ENCODE measurements at regions not wholly inside any gene's neighbourhood (a gene's known extent, or its start where the extent isn't known, plus 50 kb on each side); places are given as distances from the start of the nearest gene placed in this dataset.

DNA sequence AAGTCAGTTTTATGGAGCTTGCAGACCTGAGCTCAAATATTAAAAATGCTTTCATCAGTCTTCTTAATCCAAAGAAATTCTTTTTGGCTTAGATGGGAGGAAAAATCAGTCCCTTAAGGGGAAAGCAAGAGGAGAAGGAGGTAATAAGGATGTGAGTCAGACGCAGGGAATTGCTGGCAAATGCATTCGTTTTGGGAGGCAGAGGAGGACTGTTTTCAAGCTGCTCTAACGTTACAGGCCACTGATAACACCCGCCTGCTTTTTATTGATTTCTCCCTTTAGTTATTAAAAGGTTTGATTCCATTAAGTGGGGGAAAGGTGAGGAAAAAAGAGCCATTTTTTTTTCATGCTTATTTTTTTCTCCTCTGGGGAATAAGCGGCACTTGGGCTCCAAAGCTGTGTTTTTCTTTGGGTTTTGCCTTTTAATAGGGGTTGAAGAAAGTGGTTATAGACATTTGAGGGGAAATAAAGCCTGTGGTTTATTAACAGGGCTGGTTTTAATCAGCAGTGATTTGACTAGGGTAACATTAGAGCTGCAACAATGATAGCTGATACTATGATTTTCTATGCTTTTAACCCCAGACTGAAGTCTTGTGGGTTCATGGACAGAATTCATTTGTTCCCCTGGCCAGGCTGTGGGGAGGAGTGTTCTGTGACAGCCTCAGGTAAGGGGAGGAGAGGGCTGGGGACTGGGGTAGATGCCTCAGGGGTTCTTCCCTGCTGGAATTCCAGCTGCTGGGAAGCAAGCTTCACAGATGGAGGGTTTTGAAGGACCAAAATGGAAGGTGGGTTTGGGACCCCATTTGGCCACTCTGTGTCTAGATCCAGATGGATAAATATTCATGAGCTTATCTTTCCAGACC is 225.2 kb downstream of the GAS1 start:
- DNase-seq (ENCODE audit: low spot score): no peak
- ATAC-seq (ENCODE audit: low FRiP score): peak; percentile 70
- TF ChIP-seq, protein P1, sequence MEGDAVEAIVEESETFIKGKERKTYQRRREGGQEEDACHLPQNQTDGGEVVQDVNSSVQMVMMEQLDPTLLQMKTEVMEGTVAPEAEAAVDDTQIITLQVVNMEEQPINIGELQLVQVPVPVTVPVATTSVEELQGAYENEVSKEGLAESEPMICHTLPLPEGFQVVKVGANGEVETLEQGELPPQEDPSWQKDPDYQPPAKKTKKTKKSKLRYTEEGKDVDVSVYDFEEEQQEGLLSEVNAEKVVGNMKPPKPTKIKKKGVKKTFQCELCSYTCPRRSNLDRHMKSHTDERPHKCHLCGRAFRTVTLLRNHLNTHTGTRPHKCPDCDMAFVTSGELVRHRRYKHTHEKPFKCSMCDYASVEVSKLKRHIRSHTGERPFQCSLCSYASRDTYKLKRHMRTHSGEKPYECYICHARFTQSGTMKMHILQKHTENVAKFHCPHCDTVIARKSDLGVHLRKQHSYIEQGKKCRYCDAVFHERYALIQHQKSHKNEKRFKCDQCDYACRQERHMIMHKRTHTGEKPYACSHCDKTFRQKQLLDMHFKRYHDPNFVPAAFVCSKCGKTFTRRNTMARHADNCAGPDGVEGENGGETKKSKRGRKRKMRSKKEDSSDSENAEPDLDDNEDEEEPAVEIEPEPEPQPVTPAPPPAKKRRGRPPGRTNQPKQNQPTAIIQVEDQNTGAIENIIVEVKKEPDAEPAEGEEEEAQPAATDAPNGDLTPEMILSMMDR (IDR thresholded peaks at IDR 0.05): no peak

DNA sequence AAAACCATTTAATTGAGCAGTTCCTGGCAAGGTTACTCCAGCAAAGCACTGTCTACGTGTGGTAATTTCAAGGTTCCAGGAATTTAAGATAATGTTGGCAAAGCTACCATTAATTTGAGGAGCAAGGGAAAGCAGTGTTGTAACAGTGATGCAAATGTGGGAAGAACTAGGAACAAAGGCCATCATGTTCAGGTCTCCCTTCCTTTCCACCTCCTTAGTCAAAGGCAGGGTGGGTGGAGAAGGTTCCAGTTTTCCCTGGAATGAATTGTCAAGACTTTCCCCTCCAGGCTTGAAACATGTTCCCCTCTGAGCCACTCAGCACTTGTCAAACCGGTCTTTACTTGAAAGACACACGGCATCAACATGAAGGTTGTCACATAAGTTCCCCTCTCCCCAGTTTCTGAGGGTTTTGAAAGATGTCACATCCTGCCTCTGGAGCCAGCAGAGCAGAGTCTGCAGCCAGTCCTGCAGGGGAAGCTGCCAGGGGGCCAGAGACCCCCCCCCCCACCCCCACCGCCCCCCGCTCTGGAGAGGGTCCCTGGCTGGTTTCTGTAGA is 226.0 kb downstream of the GAS1 start:
- TF ChIP-seq, protein P1 (IDR thresholded peaks at IDR 0.05): no peak
- ATAC-seq (ENCODE audit: low FRiP score): peak; percentile 55
- DNase-seq (ENCODE audit: low spot score): no peak

GRCh38 chr9:86720639-86721225 is 226.6 kb downstream of the GAS1 start:
- TF ChIP-seq, protein P1 (IDR thresholded peaks at IDR 0.05): no peak
- DNase-seq (ENCODE audit: low spot score) (no peak), ATAC-seq (ENCODE audit: low FRiP score) (no peak)

GRCh38 chr9:86718388-86719049 is 228.8 kb downstream of the GAS1 start:
- no peak for ATAC-seq (ENCODE audit: low FRiP score)
- TF ChIP-seq, protein P1 (IDR thresholded peaks at IDR 0.05): no peak
- DNase-seq (ENCODE audit: low spot score): no peak

GRCh38 chr9:86716326-86716922 is 230.9 kb downstream of the GAS1 start:
- TF ChIP-seq, protein P1 (IDR thresholded peaks at IDR 0.05): no peak
- DNase-seq (ENCODE audit: low spot score): no peak
- ATAC-seq (ENCODE audit: low FRiP score): no peak

- TF ChIP-seq, protein P1 (IDR thresholded peaks at IDR 0.05): no peak
- peak; percentile 56 for ATAC-seq (ENCODE audit: low FRiP score)
- DNase-seq (ENCODE audit: low spot score): no peak
These were observed 232.3 kb downstream of the GAS1 start for GRCh38 chr9:86714999-86715398.
